SIG-M5 treated with dmso at 0.1 percent for 504 hours (cell line): ENCODE measurements at regions not wholly inside any gene's neighbourhood (a gene's known extent, or its start where the extent isn't known, plus 50 kb on each side); places are given as distances from the start of the nearest gene placed in this dataset.

ENCODE experiments used
- DNase-seq: peaks from one replicate; lab custom pipeline; 2025; ENCODE audit not compliant: unreplicated experiment; lab: John Stamatoyannopoulos, UW

DNA sequence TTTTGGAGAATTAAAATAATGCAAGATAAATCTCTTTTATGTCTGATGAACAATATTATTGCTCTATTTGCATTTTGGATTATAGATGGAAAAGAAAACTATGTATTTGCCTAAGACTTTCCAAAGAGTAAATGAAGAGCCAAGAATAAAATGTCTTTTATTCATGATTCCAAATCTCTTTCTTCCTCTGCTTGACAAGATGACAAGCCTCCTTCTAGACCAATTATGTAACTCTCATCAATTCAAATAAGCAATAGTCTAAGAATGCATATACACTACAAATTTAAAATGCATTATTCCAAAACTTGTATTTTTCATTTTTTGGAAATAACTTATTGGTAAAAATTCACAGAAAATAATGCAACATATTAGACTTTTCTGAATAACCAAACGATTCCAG is 377.3 kb downstream of the GASK1B start:
- DNase-seq, result no peak

DNA sequence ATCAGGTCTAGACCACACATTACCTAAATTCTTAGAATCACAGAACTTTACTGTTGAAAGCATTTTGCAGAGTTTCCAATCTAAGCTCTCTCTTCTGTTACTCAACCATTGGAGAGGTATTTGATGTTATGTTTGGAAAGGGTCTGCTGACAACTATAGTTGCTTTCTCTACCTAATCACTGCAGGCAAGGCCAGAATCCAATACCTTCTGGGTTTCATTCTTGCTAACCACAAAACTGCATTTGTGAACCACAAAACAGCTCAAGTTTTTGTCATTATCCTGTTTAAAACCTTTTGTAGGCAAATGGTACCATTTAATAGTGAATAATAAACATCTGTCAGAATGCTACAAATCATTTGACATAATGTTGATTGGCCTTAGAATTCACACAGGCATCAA is 380.1 kb downstream of the GASK1B start:
- no peak for DNase-seq

DNA sequence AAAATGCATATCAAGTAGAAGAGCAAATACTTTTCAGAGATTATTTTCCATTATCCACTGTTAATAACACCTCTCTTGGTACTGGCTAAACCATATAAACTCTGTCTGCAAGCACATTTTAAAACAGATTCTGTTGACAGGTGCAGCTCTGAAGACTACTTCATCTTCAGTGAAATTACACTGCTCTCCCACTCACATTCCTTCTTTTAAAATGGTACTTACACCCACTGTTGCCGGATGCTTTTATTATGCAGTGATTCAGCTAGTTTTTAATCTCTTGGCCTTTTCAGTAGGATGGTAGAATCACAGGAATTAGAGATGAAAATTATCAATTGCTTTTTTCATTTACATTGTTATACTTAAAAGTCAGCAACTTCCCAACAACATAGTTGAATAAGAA is 381.6 kb downstream of the GASK1B start:
- DNase-seq, result no peak

DNA sequence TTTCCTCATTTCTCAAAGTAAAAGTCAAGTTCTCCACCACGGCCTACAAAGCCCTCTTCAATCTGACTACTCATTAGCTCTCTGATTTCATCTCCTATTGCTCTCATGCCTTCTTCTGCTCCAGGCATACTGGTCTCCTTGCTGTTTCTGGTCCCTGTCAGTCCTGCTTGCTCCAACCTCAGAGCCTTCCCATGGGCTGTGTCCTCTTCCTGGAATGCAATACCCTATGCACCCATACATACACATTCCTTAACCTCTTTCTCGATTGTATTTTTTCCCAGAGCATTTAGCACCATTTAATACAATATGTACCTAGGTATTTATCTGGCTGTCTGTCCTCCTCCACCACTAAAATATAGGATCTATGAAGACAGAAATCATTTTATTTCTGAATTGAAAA is 385.2 kb downstream of the GASK1B start:
- no peak for DNase-seq

DNA sequence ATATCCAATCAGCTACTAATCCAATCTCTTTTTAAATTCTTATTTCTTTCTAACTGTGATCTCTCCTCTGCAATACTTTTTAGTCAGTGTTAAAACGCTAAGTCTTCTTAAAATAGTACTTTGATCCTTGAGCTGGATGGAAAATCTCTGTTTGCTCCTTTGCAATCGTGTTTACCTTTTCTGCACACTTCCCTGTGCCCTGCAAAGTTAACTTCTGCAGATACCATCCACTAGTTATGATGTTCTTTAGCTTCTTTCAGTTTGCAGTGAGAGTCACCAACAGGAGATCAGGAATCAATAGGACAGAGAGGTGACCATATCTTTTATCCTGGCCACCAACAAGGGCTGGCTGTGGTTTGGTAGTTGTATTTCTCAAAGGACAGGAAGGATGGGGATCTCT is 391.5 kb downstream of the GASK1B start:
- no peak for DNase-seq

DNA sequence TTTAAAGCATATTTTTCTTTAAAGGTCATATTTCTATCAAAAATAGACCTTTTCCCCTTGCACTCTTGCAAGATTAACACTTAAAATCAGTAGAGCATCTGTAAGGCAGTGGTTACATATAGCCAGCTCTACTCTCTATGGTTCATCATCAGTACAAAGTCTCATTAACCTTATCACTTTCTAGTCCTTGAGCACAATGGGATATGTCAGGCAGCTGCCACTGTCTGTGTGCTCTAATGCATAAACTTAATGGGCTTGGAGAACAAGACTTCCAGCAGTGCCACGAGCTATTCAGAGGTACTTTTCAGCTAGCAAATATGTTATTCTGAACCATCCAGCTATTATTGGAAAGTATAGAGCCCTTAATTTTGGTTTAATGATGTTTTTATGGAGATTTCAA is 393.7 kb downstream of the GASK1B start:
- no peak for DNase-seq

DNA sequence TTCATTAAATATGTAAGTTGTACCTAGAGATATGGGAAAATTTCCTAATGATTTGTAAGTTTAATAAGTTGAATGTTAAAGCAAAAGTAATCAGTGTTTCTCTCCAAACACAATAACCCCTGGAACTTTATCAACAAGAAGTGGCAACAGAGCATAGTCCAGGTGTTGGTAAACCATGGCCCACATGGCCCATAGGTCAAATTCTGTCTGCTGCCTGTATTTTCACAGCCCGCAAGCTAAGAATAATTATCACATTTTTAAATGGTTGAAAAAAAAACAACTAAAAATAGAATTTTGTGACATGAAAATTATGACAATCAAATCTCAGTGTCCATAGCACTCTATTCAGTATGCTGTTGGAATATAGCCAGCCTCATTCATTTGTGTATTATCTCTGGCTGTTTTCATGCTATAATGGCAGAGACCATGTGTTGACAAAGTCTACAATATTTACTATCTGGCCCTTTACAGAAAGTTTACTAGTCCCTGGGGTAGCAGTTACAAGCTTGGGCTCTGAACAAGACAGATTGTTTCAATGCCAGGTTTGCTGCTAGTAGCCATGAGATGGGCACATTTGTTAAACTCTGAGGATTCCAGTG is 395.8 kb downstream of the GASK1B start:
- no peak for DNase-seq

DNA sequence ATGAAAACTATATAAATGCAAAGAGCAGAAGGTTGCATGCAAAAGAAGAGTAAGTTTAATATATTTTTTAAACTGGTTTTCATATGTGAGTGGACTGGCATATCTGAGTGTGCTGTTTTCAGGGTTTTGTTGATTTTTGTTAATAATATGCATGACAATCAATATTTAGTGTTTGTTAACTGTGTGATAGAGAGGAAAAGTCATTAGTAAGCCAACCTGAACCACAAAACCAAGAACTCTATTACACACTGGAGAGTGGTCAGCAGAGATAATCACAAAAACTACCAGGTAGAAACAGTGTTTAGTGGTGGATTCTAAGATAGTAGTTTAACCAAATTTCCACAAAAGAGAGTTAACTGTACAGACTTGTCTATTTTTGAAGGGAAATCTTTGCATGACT is 396.9 kb downstream of the GASK1B start:
- no peak for DNase-seq

DNA sequence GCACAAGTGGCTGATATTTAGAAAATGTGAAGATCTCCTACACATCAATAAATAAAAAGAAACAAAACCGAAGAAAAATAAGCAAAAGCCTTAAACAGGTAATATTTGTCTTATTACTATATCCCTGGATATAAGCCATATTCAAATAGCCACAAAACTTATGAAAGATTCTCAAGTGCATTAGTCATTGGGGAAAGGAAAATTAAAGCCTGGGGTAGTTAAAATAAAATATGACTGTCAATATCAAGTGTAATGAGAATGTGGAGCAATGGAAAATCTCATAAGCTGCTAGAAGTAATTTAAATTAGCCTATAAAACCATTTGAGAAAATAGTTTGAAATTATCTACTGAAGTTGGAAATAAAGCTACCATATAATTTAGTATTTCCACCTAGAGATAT is 399.9 kb downstream of the GASK1B start:
- DNase-seq, result no peak

DNA sequence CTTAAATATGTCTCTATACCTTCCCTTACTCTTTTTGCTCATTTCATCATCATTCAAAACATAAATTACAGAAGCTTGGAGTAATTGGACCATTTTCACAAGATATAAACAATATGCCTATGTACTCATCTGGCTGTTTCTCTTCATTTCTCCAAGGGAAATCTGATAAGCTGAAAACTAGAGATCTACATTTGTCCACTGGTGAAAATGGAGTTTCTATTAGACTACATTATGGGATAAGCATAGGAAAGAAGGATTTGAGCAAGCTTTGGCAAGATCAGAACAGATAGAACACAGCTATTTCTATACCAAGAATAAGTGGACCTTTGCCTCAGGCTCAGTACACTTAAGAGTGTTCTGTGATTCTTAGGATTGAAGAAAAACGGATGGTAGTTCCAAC is 404.4 kb downstream of the GASK1B start:
- DNase-seq, result no peak

DNA sequence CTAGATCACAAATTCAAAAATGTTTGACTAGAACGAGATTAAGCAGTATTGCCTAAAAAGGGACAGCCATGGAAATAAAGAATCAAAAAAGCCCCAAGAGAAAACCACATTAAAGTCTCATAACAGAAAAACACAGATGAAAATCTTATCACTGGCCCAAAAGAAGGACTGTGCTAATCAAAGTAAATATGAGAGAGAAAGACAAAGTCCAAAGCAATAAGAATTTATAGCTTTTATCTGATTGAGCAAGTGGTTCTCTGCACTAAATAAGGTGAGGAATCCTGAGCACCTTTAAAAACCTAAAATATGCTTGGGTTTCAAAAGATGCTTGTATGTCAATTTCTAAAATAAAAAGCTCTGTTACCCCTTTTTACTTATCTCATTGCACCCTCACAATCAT is 409.3 kb downstream of the GASK1B start:
- DNase-seq, result no peak

DNA sequence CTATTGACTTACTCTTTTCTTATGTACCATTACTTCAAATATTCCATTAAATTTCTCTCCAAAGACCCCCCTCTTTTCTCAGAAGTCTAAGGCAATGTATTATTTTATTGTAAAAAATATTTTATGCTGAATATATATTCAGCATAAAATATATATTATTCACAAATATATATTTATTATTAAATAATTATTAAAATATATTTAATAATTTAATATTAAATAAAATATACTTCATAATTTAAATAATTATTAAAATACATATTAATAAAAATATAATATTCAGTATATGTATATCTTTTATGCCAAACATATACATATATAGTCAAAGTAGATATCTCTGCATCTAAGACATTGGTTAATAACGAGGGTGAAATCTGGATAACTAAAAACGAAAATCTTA is 418.4 kb downstream of the GASK1B start:
- DNase-seq, result no peak

DNA sequence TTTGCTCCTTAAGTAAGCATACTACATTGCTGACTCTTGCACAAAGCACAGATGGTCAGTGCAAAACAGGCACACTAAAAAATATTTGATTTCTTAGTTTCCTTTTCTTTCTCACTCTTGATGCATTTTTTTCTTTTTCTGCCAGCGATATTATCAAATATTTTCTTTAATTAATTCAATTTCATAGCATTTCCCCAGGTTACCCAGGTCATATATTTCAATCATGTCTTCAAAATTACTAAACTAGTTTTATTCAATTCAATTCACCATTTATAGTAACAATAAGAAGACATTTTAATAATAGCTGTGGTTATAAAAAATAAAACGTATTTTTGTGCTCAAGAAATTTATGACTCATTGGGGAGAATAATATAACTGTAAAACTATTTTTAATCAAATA is 421.2 kb downstream of the GASK1B start:
- DNase-seq, result no peak

DNA sequence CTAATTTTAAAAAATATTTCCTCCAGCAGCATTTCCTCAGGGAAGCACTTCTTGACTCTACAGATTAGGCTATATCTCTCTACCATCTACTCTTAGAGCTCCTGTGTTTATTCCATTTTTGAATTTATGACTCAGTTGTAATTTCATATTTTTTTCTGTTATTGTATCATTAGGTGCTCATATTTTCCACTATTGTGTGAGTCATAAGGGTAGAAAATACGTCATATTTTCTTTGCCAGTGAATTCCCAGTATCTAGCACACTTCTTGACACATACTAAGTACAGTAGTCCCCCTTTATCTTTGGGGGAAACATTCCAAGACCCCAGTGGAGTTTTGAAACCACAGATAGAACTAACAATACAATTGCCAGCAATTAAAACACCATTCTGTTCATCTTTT is 431.2 kb downstream of the GASK1B start:
- DNase-seq, result no peak

DNA sequence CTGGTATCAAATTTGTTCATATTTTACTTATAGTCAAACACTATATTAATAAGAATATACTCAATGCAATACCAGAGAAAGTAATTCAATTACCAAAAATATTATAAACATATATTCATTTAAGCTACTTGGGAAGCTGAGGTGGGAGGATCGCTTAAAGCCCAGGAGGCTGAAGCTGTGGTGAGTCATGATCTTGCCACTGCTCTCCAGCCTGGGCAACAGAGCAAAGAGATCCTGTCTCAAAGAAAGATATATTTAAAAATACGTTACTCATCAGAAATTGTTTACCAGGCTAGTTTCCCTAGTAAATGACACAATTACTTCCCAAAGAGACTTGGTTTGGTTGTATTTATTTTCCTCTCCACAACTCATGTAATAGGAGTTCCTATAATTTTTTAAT is 433.6 kb downstream of the GASK1B start:
- no peak for DNase-seq

DNA sequence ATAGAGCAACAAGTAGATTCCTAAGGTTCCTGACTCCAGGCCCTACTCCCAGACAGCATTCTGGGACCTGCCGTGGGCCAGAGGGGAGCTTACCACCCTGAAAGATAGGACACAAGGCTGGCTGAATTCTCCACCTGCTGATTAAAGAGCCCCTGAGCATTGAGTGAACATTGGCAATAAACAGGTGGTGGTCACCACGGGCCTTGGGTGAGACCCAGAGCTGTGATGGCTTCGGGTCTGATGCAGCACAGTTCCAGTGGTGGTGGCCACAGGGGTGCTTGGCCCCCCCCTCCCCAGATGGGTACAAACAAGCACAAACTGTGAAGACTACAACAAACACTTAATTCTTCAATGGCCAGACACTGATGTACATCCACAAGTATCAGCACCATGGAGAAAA is 444.6 kb downstream of the GASK1B start:
- DNase-seq, result no peak

DNA sequence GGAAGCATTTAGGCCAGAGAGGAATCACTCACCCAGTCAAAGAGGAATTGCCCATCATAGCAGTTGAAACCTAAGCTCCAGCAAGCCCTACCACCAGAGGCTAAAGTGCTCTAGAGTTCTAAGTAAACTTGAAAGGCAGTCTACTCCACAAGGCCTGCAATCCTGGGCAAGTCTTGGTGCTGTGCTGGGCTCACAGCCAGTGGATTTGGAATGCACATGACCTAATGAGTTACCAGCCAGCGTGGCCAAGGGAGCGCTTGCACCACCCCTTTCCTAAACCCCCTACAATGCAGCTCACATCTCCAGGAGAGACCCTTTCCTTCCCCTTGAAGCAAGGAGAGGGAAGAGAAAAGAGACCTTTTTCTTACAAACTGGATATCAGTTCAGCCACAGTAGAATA is 445.7 kb downstream of the GASK1B start:
- no peak for DNase-seq

DNA sequence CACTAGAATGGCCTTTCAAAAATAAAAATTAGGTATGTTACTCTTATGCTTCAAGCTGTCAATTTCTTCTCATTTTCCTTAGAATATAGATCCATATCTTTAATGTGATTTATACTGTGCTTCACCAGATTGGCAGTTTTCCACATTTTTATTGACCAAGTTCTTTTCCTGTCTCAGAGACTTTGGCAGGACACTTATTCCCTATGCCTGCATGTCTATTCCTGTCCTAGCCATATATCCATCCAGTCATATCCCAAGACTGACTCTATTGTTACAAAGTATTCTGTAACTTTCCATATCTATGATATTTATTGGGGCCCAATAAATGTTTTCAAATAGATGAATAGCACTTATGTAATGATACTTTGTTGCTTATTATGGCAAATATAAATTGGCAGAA is 450.7 kb downstream of the GASK1B start:
- no peak for DNase-seq

DNA sequence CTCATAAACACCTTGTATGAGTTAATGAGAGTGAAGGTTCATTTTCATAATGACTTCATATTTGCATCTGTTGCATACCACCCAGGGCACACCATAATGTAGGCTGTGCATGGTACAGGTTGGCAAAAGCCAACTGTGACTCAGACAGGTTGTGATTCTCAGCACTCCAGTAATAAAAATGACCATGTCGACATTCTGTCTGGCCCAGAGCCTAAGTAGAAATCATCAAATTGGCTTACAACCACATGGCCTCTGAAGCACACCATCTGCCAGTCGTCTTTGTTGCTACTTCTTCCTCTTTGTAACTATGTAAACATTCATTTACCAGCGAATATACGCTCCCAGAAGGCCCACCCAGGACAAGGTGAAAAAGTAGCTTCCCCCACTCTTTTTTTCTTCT is 459.5 kb downstream of the GASK1B start:
- no peak for DNase-seq

DNA sequence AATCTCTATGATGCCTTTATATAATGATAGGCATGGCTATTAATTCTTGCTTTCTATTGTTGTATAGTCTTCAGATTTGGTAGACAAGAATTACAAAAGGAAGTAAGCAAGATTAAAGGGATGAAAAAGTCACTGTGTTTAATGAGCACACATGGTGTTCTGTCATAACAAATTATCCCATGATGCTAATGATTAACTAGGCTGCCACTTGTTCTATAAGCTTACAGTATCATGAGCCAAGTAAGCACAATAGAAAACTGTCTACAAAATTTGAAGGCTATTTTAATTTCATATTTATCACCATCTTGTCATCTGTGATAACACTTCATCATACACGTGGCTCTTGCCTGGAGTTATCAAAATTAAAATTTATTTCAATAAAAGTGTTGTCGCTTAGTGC is 466.7 kb downstream of the GASK1B start:
- DNase-seq, result no peak

DNA sequence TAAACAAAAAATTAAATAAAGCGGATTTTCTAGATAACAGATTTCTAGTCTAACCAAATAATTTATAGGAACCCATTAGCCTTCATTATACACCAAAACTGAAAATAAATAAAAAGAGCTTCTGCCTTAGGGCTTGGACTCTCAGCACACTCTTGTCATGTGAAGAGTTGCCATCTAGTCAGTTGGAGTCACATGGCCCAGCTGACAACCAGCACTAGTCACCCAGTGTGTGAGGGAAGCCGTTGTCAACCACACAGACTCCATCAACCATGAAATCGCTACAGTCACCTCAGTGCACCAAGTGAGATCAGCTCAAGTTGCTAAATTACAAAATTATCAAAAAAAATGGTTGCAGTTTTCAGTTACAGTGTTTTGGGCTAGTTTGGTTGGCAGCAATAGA is 470.0 kb downstream of the GASK1B start:
- DNase-seq, result no peak

DNA sequence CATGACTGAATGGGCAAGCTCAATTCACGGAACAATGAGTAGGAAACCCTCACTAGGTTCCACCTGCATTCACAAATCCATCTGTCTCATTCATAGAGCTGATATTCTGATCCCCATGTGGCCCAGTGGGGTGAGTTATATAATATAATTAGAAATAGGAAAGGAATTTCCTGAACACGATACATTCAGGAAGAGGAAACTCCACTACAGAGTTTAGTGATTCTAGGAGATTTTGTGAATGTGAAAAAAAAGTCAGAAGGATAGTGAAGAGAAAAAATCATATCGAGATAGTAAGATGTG is 471.2 kb downstream of the GASK1B start:
- DNase-seq, result no peak

DNA sequence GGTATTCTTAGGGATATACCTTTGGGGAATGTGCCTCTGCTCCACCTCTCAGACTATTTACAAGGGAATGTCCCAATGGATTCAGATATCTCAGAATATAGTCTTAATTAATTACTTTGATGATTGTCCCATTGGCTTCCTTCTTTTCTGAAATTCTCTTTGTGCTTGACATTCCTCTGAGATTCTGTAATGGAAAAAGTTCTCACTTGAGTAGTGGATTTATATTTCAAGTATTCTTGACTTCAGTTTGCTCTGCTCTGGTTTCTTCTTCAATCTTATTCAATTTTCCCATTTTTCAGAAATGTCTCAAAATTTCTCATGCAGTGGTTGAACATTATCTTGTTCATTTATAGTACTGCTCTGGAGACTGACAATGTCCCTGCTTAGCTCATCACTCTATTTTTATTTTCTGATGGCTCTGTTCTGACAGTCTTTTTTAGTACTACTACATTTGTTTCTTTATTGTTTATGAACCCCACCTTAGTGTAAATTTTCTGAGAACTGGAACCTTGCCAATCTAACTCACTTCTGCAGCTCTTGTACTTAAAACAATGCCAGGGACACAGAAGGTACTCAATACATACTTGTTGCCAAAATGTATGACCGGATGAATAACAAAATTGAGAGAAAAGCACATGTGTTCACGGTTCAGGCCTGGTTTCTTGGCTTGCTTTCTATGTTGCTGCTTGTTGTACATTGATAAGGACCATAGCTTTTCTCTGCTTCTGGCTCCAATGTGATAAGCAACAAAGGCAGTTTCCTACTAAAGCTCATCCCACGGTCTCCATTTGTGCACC is 471.7 kb downstream of the GASK1B start:
- no peak for DNase-seq
